AG04450 (cell line): ENCODE measurements at regions not wholly inside any gene's neighbourhood (a gene's known extent, or its start where the extent isn't known, plus 50 kb on each side); places are given as distances from the start of the nearest gene placed in this dataset.

ENCODE experiments used
- CTCF ChIA-PET: fragments of 300-600, 350-600 bp; formaldehyde crosslinking; extraction: SDS; loops from one replicate; lab custom pipeline; 2022; ENCODE audit warnings: antibody characterized with exemption, inconsistent platforms; lab: Charles Lee
- POLR2A ChIA-PET: fragments of 350-600 bp; formaldehyde crosslinking; extraction: SDS; loops from one replicate; lab custom pipeline; 2021; ENCODE audit warnings: antibody characterized with exemption, inconsistent platforms; lab: Yijun Ruan, JAX
- DNase-seq: peaks from one replicate; pipeline ENCODE4 v3.0.0-alpha.2; 2011; ENCODE audit warnings: low read depth, low spot score
- H3K27ac ChIP-seq: one replicate; pipeline ENCODE4 v1.5.1; 2012; ENCODE audit warnings: low read depth, low read length, control low read depth
- H3K27me3 ChIP-seq: one replicate; pipeline ENCODE4 v1.6.0; 2012; ENCODE audit warnings: low read length; ENCODE audit not compliant: control insufficient read depth, insufficient read depth
- H3K4me3 ChIP-seq: 2 replicates; pipeline ENCODE4 v1.5.1; 2011; ENCODE audit warnings: mild to moderate bottlenecking, low read depth, low read length, control low read depth
- H3K9me3 ChIP-seq: 2 replicates; pipeline ENCODE4 v1.5.1; 2012; ENCODE audit warnings: low read length; ENCODE audit not compliant: control insufficient read depth, insufficient read depth
- TF ChIP-seq, protein P1 (sequence below): IDR thresholded peaks from 2 replicates; pipeline ENCODE4 v1.5.1; 2011; ENCODE audit warnings: low read depth, low read length, control low read depth, inconsistent platforms

DNA sequence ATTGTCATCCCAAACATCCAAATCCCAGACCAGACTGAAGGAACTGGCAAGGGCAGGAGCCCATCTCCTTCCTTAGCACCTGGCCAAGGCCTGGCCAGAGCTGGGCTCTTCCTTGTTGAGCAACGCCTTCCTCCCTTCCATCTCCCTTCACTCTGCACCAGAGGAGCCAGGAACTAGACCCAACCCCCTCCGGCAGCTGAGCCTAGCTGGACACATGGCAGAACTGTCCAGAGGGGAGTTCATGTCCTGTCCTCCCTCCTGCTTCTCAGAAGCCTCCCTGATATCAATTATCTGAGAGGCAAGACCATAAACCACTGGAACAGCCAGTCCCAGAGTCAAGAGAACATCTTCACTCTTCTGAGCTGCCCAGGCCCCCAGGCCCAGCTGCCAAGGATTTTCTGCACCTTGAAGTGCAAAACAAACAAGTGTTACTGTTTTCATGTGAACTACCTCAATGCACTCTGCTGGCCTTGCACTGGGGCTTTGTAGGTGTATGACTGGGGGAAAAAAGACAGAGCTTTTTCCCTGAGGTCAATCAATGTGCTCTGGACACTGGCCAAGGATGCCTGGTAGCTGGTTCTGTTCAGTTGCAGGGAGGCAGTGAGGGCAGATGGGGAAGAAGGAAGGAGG is 104.5 kb upstream of the KCNK12 start:
- DNase-seq, result no peak
- POLR2A ChIA-PET, result no interaction called here
- no peak overlapping the region for H3K4me3 ChIP-seq
- no peak overlapping the region for H3K27ac ChIP-seq
- H3K27me3 ChIP-seq, result peaks cover 3% of the 10 kb centered on the region
- no peaks in the 10 kb centered on the region for H3K9me3 ChIP-seq
- TF ChIP-seq, protein P1, sequence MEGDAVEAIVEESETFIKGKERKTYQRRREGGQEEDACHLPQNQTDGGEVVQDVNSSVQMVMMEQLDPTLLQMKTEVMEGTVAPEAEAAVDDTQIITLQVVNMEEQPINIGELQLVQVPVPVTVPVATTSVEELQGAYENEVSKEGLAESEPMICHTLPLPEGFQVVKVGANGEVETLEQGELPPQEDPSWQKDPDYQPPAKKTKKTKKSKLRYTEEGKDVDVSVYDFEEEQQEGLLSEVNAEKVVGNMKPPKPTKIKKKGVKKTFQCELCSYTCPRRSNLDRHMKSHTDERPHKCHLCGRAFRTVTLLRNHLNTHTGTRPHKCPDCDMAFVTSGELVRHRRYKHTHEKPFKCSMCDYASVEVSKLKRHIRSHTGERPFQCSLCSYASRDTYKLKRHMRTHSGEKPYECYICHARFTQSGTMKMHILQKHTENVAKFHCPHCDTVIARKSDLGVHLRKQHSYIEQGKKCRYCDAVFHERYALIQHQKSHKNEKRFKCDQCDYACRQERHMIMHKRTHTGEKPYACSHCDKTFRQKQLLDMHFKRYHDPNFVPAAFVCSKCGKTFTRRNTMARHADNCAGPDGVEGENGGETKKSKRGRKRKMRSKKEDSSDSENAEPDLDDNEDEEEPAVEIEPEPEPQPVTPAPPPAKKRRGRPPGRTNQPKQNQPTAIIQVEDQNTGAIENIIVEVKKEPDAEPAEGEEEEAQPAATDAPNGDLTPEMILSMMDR, result no peak
- CTCF ChIA-PET, result interaction anchor here (0.6 kb wide), 1 partner anchor 320 kb away, joined by 3 read pairs; no protein-coding TSS in a partner anchor

DNA sequence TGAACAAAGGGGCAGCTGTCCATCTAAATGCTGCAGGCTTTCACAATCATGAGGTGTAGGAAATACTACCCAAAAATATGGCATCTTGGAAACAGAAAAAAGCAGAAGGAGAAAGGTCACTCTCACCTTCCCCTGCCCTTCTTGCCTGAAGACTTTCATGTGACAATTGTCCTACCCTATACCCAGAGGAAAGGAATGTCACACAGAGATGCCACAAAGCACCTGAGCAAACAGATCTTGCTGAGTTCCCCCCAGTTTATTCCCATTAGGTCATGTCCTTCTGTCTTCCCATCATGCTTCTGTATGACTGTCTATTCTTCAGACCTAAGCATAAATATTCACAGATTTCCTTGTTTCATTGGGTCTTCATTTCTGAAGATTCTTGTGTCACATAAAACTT is 95.5 kb upstream of the KCNK12 start:
- POLR2A ChIA-PET, result no interaction called here
- Histone ChIP-seq H3K27ac (no peak overlapping the region), H3K27me3 (peaks cover 2% of the 10 kb centered on the region), H3K9me3 (no peaks in the 10 kb centered on the region), H3K4me3 (no peak overlapping the region)
- CTCF ChIA-PET, result no interaction called here
- TF ChIP-seq, protein P1, result no peak
- no peak for DNase-seq

DNA sequence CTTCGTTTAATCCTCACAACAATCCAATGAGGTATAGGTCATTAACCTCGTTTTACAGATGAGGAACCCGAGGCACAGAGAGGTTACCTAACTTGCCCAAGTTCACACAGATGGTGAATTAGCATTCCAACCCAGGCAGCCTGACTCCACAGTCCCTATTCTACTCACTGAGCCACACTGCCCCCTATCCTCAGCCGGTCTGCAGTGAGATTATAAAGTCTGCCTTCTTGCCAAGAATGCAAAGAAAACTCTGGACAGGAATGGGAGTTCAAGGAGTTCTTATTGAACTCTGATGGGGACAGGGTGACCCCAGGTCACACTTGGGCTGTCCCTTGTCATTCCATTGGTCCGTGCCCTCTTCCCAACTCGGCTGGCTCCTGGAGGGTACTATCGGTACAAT is 94.0 kb upstream of the KCNK12 start:
- TF ChIP-seq, protein P1, result no peak

DNA sequence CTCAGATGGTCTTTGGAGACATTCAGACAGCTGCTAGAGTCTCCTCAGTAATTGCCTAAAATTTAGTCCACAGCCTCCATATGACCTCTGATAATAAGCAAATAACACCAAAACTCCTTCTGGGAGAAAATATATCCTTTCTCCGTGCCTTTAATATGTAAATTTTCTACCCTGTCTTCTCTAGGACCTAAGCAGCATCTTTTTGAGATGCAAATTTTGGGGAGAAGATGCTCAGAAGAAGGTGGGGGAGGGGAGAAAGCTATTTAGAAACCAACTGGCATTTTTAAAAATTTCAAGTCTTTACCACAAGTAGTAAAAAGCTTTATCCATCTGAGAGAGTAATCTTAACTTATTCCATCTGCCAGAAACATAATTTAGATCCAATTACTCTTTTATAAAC is 91.8 kb upstream of the KCNK12 start:
- Histone ChIP-seq H3K4me3 (no peak overlapping the region), H3K27me3 (peaks cover 7% of the 10 kb centered on the region), H3K9me3 (no peaks in the 10 kb centered on the region), H3K27ac (no peak overlapping the region)
- POLR2A ChIA-PET, result no interaction called here
- no peak for DNase-seq
- CTCF ChIA-PET, result no interaction called here
- TF ChIP-seq, protein P1, result no peak

More for the DNA sequence above, 94.0 kb upstream of the KCNK12 start:
- H3K4me3 ChIP-seq, result no peak overlapping the region
- DNase-seq, result no peak
- POLR2A ChIA-PET, result interaction anchor here (0.8 kb wide), 1 partner anchor 18 kb away, joined by 7 read pairs; no protein-coding TSS in a partner anchor
- CTCF ChIA-PET, result no interaction called here
- no peak overlapping the region for H3K27ac ChIP-seq
- no peaks in the 10 kb centered on the region for H3K9me3 ChIP-seq
- H3K27me3 ChIP-seq, result peaks cover 2% of the 10 kb centered on the region

DNA sequence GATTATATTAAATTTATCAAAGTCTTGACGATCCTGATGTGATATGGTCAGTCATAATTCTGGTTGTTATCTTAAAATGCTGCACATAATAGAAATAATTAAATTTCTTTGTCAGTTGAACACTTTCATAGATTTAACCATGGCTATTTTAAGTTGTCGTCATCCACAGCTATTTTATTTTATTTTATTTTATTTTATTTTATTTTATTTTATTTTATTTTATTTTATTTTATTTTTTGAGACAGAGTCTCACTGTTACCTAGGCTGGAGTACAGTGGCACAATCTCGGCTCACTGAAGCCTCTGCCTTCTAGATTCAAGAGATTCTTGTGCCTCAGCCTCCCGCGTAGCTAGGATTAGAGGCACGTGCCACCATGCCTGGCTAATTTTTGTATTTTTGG is 90.5 kb upstream of the KCNK12 start:
- TF ChIP-seq, protein P1, result no peak
- POLR2A ChIA-PET, result no interaction called here
- CTCF ChIA-PET, result no interaction called here
- Histone ChIP-seq H3K27ac (no peak overlapping the region), H3K27me3 (peaks cover 7% of the 10 kb centered on the region), H3K4me3 (no peak overlapping the region), H3K9me3 (no peaks in the 10 kb centered on the region)
- DNase-seq, result no peak
